Hepatocyte (in vitro differentiated cells): ENCODE measurements at regions not wholly inside any gene's neighbourhood (a gene's known extent, or its start where the extent isn't known, plus 50 kb on each side); places are given as distances from the start of the nearest gene placed in this dataset.

Experiments used
- CTCF ChIP-seq: fragments of 200-600 bp; sonication (generic); IDR thresholded peaks from 2 replicates; pipeline ENCODE4 v1.5.1; 2016; ENCODE audit warnings: antibody characterized with exemption, mild to moderate bottlenecking; ENCODE audit not compliant: poor library complexity
- EZH2 ChIP-seq: fragments of 200-600 bp; sonication (generic); IDR thresholded peaks from 2 replicates; pipeline ENCODE4 v1.6.1; 2016; ENCODE audit warnings: antibody characterized with exemption, mild to moderate bottlenecking, borderline replicate concordance
- EZH2phosphoT487 ChIP-seq: fragments of 200-600 bp; sonication (generic); IDR thresholded peaks from one replicate; pipeline ENCODE4 v1.6.1; 2018; ENCODE audit warnings: antibody characterized with exemption, mild to moderate bottlenecking, low read depth, moderate library complexity; ENCODE audit not compliant: unreplicated experiment, severe bottlenecking

- TF ChIP-seq CTCF (no peak), EZH2 (no peak), EZH2phosphoT487 (no peak)
Observed at GRCh38 chr6:21317642-21318041, 275.9 kb upstream of the SOX4 start.
